SK-N-SH (cell line): ENCODE measurements at regions not wholly inside any gene's neighbourhood (a gene's known extent, or its start where the extent isn't known, plus 50 kb on each side); places are given as distances from the start of the nearest gene placed in this dataset.

Source experiments
- CTCF ChIA-PET: fragments of 300-600, 350-600 bp; formaldehyde crosslinking; extraction: SDS; loops from one replicate; lab custom pipeline; 2021; lab: Yijun Ruan, JAX
- POLR2A ChIA-PET: fragments of 350-600 bp; sonication (Branson Sonifier 250); formaldehyde crosslinking; extraction: SDS; loops from one replicate; lab custom pipeline; 2020; ENCODE audit warnings: antibody characterized with exemption, inconsistent platforms; lab: Yijun Ruan, JAX
- DNase-seq: peaks from one replicate; pipeline ENCODE4 v3.0.0; 2012
- H2AFZ ChIP-seq: fragments of 200-600 bp; sonication (generic); 2 replicates; pipeline ENCODE4 v1.8.1; 2016; ENCODE audit warnings: antibody characterized with exemption, mild to moderate bottlenecking, low read depth
- H3F3A ChIP-seq: fragments of 200-600 bp; sonication (generic); replicated peaks from 2 replicates; pipeline ENCODE3; 2016; ENCODE audit warnings: antibody characterized with exemption, mild to moderate bottlenecking; ENCODE audit not compliant: insufficient read depth
- H3K27ac ChIP-seq, 2 experiments: fragments of 200-500 bp in 1 of 2; fragments of 200-600 bp in 1 of 2; sonication (Bioruptor generic) in 1 of 2; sonication (generic), shearing (Covaris generic) in 1 of 2; 2 replicates each; pipeline versions ENCODE4 v1.5.1 to v1.6.1; 2014 to 2016; ENCODE audit warnings: low read depth in 2 of 2, inconsistent platforms in 1 of 2, low read length in 1 of 2, mild to moderate bottlenecking in 1 of 2, mixed read lengths in 1 of 2
- H3K27me3 ChIP-seq: fragments of 200-600 bp; sonication (generic), shearing (Covaris generic); 2 replicates; pipeline ENCODE4 v1.6.1; 2016; ENCODE audit warnings: mixed run types; ENCODE audit not compliant: insufficient read depth
- H3K36me3 ChIP-seq, 2 experiments: fragments of 200-500 bp in 1 of 2; fragments of 200-600 bp in 1 of 2; sonication (Bioruptor generic) in 1 of 2; sonication (generic) in 1 of 2; replicated peaks in 1 of 2; 2 replicates each; pipeline versions ENCODE3 to v1.5.1; 2014 to 2016; ENCODE audit warnings: low read length in 1 of 2, mild to moderate bottlenecking in 1 of 2; ENCODE audit not compliant: insufficient read depth in 2 of 2, control insufficient read depth in 1 of 2
- H3K4me1 ChIP-seq, 2 experiments: fragments of 200-500 bp in 1 of 2; fragments of 200-600 bp in 1 of 2; sonication (Bioruptor generic) in 1 of 2; sonication (generic), shearing (Covaris generic) in 1 of 2; 2 replicates each; pipeline versions ENCODE4 v1.5.1 to v1.6.1; 2014 to 2016; ENCODE audit warnings: low read depth in 1 of 2, low read length in 1 of 2, mixed run types in 1 of 2; ENCODE audit not compliant: insufficient read depth in 2 of 2, control insufficient read depth in 1 of 2
- H3K4me2 ChIP-seq: fragments of 200-600 bp; sonication (generic), shearing (Covaris generic); 2 replicates; pipeline ENCODE4 v1.6.1; 2017; ENCODE audit warnings: mixed run types
- H3K4me3 ChIP-seq, 2 experiments: fragments of 200-500 bp in 1 of 2; fragments of 200-600 bp in 1 of 2; sonication (Bioruptor generic) in 1 of 2; sonication (generic), shearing (Covaris generic) in 1 of 2; 2 replicates each; pipeline versions ENCODE4 v1.5.1 to v1.8.1; 2014 to 2016; ENCODE audit warnings: low read depth in 2 of 2, inconsistent platforms in 1 of 2, low read length in 1 of 2, mild to moderate bottlenecking in 1 of 2, mixed read lengths in 1 of 2, moderate library complexity in 1 of 2
- H3K79me2 ChIP-seq: fragments of 200-600 bp; sonication (generic); 2 replicates; pipeline ENCODE4 v1.8.1; 2017; ENCODE audit warnings: mild to moderate bottlenecking; ENCODE audit not compliant: insufficient read depth
- H3K9ac ChIP-seq: fragments of 200-600 bp; sonication (generic); 2 replicates; pipeline ENCODE4 v1.6.1; 2017; ENCODE audit warnings: mixed run types
- H3K9me2 ChIP-seq: fragments of 200-600 bp; sonication (generic); 2 replicates; pipeline ENCODE4 v1.6.1; 2017; ENCODE audit warnings: mixed run types
- H3K9me3 ChIP-seq: fragments of 200-600 bp; sonication (generic); 2 replicates; pipeline ENCODE4 v1.6.1; 2017; ENCODE audit warnings: mixed run types, mild to moderate bottlenecking, moderate library complexity
- H4K20me1 ChIP-seq: fragments of 200-600 bp; sonication (generic); 2 replicates; pipeline ENCODE4 v1.6.1; 2017; ENCODE audit warnings: mild to moderate bottlenecking, mixed run types; ENCODE audit not compliant: insufficient read depth
- CHD2 ChIP-seq: fragments of 150-350 bp; IDR thresholded peaks from 2 replicates; pipeline ENCODE4 v1.6.1; 2018; ENCODE audit warnings: low read length; ENCODE audit not compliant: partially characterized antibody
- EZH2phosphoT487 ChIP-seq: fragments of 200-600 bp; sonication (generic); IDR thresholded peaks from 2 replicates; pipeline ENCODE4 v1.6.1; 2017; ENCODE audit warnings: low read depth, mixed run types, mild to moderate bottlenecking, antibody characterized with exemption, moderate library complexity, borderline replicate concordance
- MAX ChIP-seq: IDR thresholded peaks from 2 replicates; pipeline ENCODE4 v1.4.0; 2012; ENCODE audit warnings: low read depth
- RCOR1 ChIP-seq: fragments of 150-350 bp; IDR thresholded peaks from 2 replicates; pipeline ENCODE4 v1.6.1; 2017; ENCODE audit warnings: antibody characterized with exemption, low read length
- REST ChIP-seq: IDR thresholded peaks from 2 replicates; pipeline ENCODE4 v1.6.1; 2012; ENCODE audit warnings: mild to moderate bottlenecking, low read depth, low read length, moderate library complexity
- TAF1 ChIP-seq: IDR thresholded peaks from 2 replicates; pipeline ENCODE4 v1.6.1; 2012; ENCODE audit warnings: low read depth, mild to moderate bottlenecking, low read length, moderate library complexity, borderline replicate concordance
- USF1 ChIP-seq: IDR thresholded peaks from 2 replicates; pipeline ENCODE4 v1.4.0; 2012; ENCODE audit warnings: low read depth, borderline replicate concordance
- WGBS: methylation state at CpG from one replicate; pipeline ENCODE4 v1.1.6; 2017; ENCODE audit warnings: low lambda C conversion rate; 5-methylcytosine and 5-hydroxymethylcytosine counted together

GRCh38 chr15:36401586-36401966 is 177.8 kb upstream of the CDIN1 start (continued):
- TF ChIP-seq REST, result no peak

- Histone ChIP-seq H3K4me3 (no peak overlapping the region), H4K20me1 (no peaks in the 10 kb centered on the region), H3K9ac (no peak overlapping the region), H3K9me3 (no peaks in the 10 kb centered on the region), H2AFZ (no peak overlapping the region), H3K9me2 (no peaks in the 10 kb centered on the region), H3K79me2 (no peaks in the 10 kb centered on the region), H3K27ac (no peak overlapping the region), H3K4me2 (no peak overlapping the region), H3K27me3 (no peaks in the 10 kb centered on the region), H3K4me1 (peaks cover 0 to 6% of the 10 kb centered on the region in 2 experiments; a peak in 1 of 4 replicates), H3K36me3 (no peaks in the 10 kb centered on the region), H3F3A (no peaks in the 10 kb centered on the region)
- WGBS, result 90% methylated on average over 5 of the region's 5 CpGs
- ChIA-PET CTCF (no interaction called here), POLR2A (no interaction called here)
- DNase-seq, result no peak
- TF ChIP-seq CHD2 (no peak), RCOR1 (no peak), USF1 (no peak), EZH2phosphoT487 (no peak), REST (no peak), MAX (no peak), TAF1 (no peak)
Observed at GRCh38 chr15:36403351-36403750, 176.1 kb upstream of the CDIN1 start.
